Keratinocyte (primary cell): ENCODE measurements at regions not wholly inside any gene's neighbourhood (a gene's known extent, or its start where the extent isn't known, plus 50 kb on each side); places are given as distances from the start of the nearest gene placed in this dataset.

Experiments
- CTCF ChIP-seq, 3 experiments: IDR thresholded peaks in 1 of 3; conservative IDR thresholded peaks in 1 of 3; optimal IDR thresholded peaks in 1 of 3; 2 replicates in 2 of 3; 3 replicates in 1 of 3; pipeline versions ENCODE3 to v1.5.1; 2011; ENCODE audit warnings: low read length in 3 of 3, mild to moderate bottlenecking in 3 of 3, moderate library complexity in 2 of 3, control low read depth in 1 of 3, inconsistent platforms in 1 of 3; ENCODE audit not compliant: insufficient read depth in 2 of 3; ENCODE audit errors: extremely low read depth in 1 of 3
- EZH2 ChIP-seq: IDR thresholded peaks from one replicate; pipeline ENCODE4 v1.6.1; 2012; ENCODE audit warnings: inconsistent platforms, mild to moderate bottlenecking, low read length, moderate library complexity

- no peak for TF ChIP-seq CTCF (optimal IDR thresholded peaks at IDR 0.05 in 1 of 3, IDR thresholded peaks at IDR 0.05 in 1 of 3, conservative IDR thresholded peaks at IDR 0.05 in 1 of 3; ENCODE audit: extremely low read depth in 1 of 3, insufficient read depth in 2 of 3, low read length in 3 of 3)
- no peak for TF ChIP-seq EZH2
Observed at GRCh38 chr13:27704681-27705080, 83.0 kb downstream of the POLR1D start.
